Heart left ventricle (tissue), 13 donors: ENCODE measurements at regions not wholly inside any gene's neighbourhood (a gene's known extent, or its start where the extent isn't known, plus 50 kb on each side); places are given as distances from the start of the nearest gene placed in this dataset.

Source experiments
- POLR2A ChIP-seq, 2 donors: fragments of 450-650 bp; IDR thresholded peaks; one replicate each; pipeline ENCODE4 v1.6.1; 2017; ENCODE audit warnings: antibody characterized with exemption in 2 of 2, mild to moderate bottlenecking in 2 of 2, moderate library complexity in 2 of 2
- TF ChIP-seq, protein P1 (sequence below), 12 donors: fragments of 200-600 bp; sonication (generic) in 4 of 12; IDR thresholded peaks; one replicate each; pipeline versions ENCODE4 v1.5.0 to v1.8.0; 2018 to 2022; ENCODE audit warnings: antibody characterized with exemption in 12 of 12, mild to moderate bottlenecking in 5 of 12
- donor health status: ischemic (EF 13 %, LVEDD 7.1; RV severe dilation, severe dysfunction).
- donor health status: DM: no; HTN: yes; CAD: no.
- donor health status: DM: no; HTN: no; CAD: no.
- donor health status: ischemic (EF 25% LVEDD 6.9; RV normal size, moderate dysfunction).
- donor health status: ischemic (EF 25% LVEDD 5.7; RV mildly dilated, moderate dysfunction).
- donor health status: ischemic (EF 35%, LVEDD 5.7; RV mildly dilated, moderate dysfunction).
- donor health status: nonischemic (EF 11% LVEDD 7.7; RV severe dilation, severe dysfunction).
- donor health status: DM: yes; HTN: yes; CAD: no.
- donor health status: PGD.
- donor health status: ischemic (EF 29% LVEDD 5.4; RV normal size, mild dysfunction).
- donor health status: nonischemic (EF 23%, LVEDD 6.1; RV moderate dilation, normal function).

GRCh38 chr3:168968609-168969008 lies 694.9 kb downstream of the MECOM start:
- TF ChIP-seq POLR2A (IDR thresholded peaks at IDR 0.05): no peak
- TF ChIP-seq, protein P1, sequence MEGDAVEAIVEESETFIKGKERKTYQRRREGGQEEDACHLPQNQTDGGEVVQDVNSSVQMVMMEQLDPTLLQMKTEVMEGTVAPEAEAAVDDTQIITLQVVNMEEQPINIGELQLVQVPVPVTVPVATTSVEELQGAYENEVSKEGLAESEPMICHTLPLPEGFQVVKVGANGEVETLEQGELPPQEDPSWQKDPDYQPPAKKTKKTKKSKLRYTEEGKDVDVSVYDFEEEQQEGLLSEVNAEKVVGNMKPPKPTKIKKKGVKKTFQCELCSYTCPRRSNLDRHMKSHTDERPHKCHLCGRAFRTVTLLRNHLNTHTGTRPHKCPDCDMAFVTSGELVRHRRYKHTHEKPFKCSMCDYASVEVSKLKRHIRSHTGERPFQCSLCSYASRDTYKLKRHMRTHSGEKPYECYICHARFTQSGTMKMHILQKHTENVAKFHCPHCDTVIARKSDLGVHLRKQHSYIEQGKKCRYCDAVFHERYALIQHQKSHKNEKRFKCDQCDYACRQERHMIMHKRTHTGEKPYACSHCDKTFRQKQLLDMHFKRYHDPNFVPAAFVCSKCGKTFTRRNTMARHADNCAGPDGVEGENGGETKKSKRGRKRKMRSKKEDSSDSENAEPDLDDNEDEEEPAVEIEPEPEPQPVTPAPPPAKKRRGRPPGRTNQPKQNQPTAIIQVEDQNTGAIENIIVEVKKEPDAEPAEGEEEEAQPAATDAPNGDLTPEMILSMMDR (IDR thresholded peaks at IDR 0.05): no peak
